SK-N-SH (cell line): ENCODE measurements at regions not wholly inside any gene's neighbourhood (a gene's known extent, or its start where the extent isn't known, plus 50 kb on each side); places are given as distances from the start of the nearest gene placed in this dataset.
A peak's percentile ranks its signal among the peaks of the same experiment; 100 is the strongest.

ENCODE experiments used
- CTCF ChIA-PET: fragments of 300-600, 350-600 bp; formaldehyde crosslinking; extraction: SDS; loops from one replicate; lab custom pipeline; 2021; lab: Yijun Ruan, JAX
- POLR2A ChIA-PET: fragments of 350-600 bp; sonication (Branson Sonifier 250); formaldehyde crosslinking; extraction: SDS; loops from one replicate; lab custom pipeline; 2020; ENCODE audit warnings: antibody characterized with exemption, inconsistent platforms; lab: Yijun Ruan, JAX
- DNase-seq: peaks from one replicate; pipeline ENCODE4 v3.0.0; 2012
- H2AFZ ChIP-seq: fragments of 200-600 bp; sonication (generic); 2 replicates; pipeline ENCODE4 v1.8.1; 2016; ENCODE audit warnings: antibody characterized with exemption, mild to moderate bottlenecking, low read depth
- H3F3A ChIP-seq: fragments of 200-600 bp; sonication (generic); replicated peaks from 2 replicates; pipeline ENCODE3; 2016; ENCODE audit warnings: antibody characterized with exemption, mild to moderate bottlenecking; ENCODE audit not compliant: insufficient read depth
- H3K27ac ChIP-seq, 2 experiments: fragments of 200-500 bp in 1 of 2; fragments of 200-600 bp in 1 of 2; sonication (Bioruptor generic) in 1 of 2; sonication (generic), shearing (Covaris generic) in 1 of 2; 2 replicates each; pipeline versions ENCODE4 v1.5.1 to v1.6.1; 2014 to 2016; ENCODE audit warnings: low read depth in 2 of 2, inconsistent platforms in 1 of 2, low read length in 1 of 2, mild to moderate bottlenecking in 1 of 2, mixed read lengths in 1 of 2
- H3K27me3 ChIP-seq: fragments of 200-600 bp; sonication (generic), shearing (Covaris generic); 2 replicates; pipeline ENCODE4 v1.6.1; 2016; ENCODE audit warnings: mixed run types; ENCODE audit not compliant: insufficient read depth
- H3K36me3 ChIP-seq, 2 experiments: fragments of 200-500 bp in 1 of 2; fragments of 200-600 bp in 1 of 2; sonication (Bioruptor generic) in 1 of 2; sonication (generic) in 1 of 2; replicated peaks in 1 of 2; 2 replicates each; pipeline versions ENCODE3 to v1.5.1; 2014 to 2016; ENCODE audit warnings: low read length in 1 of 2, mild to moderate bottlenecking in 1 of 2; ENCODE audit not compliant: insufficient read depth in 2 of 2, control insufficient read depth in 1 of 2
- H3K4me1 ChIP-seq, 2 experiments: fragments of 200-500 bp in 1 of 2; fragments of 200-600 bp in 1 of 2; sonication (Bioruptor generic) in 1 of 2; sonication (generic), shearing (Covaris generic) in 1 of 2; 2 replicates each; pipeline versions ENCODE4 v1.5.1 to v1.6.1; 2014 to 2016; ENCODE audit warnings: low read depth in 1 of 2, low read length in 1 of 2, mixed run types in 1 of 2; ENCODE audit not compliant: insufficient read depth in 2 of 2, control insufficient read depth in 1 of 2
- H3K4me2 ChIP-seq: fragments of 200-600 bp; sonication (generic), shearing (Covaris generic); 2 replicates; pipeline ENCODE4 v1.6.1; 2017; ENCODE audit warnings: mixed run types
- H3K4me3 ChIP-seq, 2 experiments: fragments of 200-500 bp in 1 of 2; fragments of 200-600 bp in 1 of 2; sonication (Bioruptor generic) in 1 of 2; sonication (generic), shearing (Covaris generic) in 1 of 2; 2 replicates each; pipeline versions ENCODE4 v1.5.1 to v1.8.1; 2014 to 2016; ENCODE audit warnings: low read depth in 2 of 2, inconsistent platforms in 1 of 2, low read length in 1 of 2, mild to moderate bottlenecking in 1 of 2, mixed read lengths in 1 of 2, moderate library complexity in 1 of 2
- H3K79me2 ChIP-seq: fragments of 200-600 bp; sonication (generic); 2 replicates; pipeline ENCODE4 v1.8.1; 2017; ENCODE audit warnings: mild to moderate bottlenecking; ENCODE audit not compliant: insufficient read depth
- H3K9ac ChIP-seq: fragments of 200-600 bp; sonication (generic); 2 replicates; pipeline ENCODE4 v1.6.1; 2017; ENCODE audit warnings: mixed run types
- H3K9me2 ChIP-seq: fragments of 200-600 bp; sonication (generic); 2 replicates; pipeline ENCODE4 v1.6.1; 2017; ENCODE audit warnings: mixed run types
- H3K9me3 ChIP-seq: fragments of 200-600 bp; sonication (generic); 2 replicates; pipeline ENCODE4 v1.6.1; 2017; ENCODE audit warnings: mixed run types, mild to moderate bottlenecking, moderate library complexity
- H4K20me1 ChIP-seq: fragments of 200-600 bp; sonication (generic); 2 replicates; pipeline ENCODE4 v1.6.1; 2017; ENCODE audit warnings: mild to moderate bottlenecking, mixed run types; ENCODE audit not compliant: insufficient read depth
- CHD2 ChIP-seq: fragments of 150-350 bp; IDR thresholded peaks from 2 replicates; pipeline ENCODE4 v1.6.1; 2018; ENCODE audit warnings: low read length; ENCODE audit not compliant: partially characterized antibody
- ELF1 ChIP-seq: IDR thresholded peaks from 2 replicates; pipeline ENCODE4 v1.4.0; 2012
- FOSL2 ChIP-seq: IDR thresholded peaks from 2 replicates; pipeline ENCODE4 v1.4.0; 2012; ENCODE audit warnings: low read depth, mild to moderate bottlenecking, moderate library complexity, borderline replicate concordance
- GABPA ChIP-seq: IDR thresholded peaks from 2 replicates; pipeline ENCODE4 v1.4.0; 2012; ENCODE audit warnings: low read depth, mild to moderate bottlenecking
- GATA2 ChIP-seq: sonication (generic); formaldehyde crosslinking; IDR thresholded peaks from 2 replicates; pipeline ENCODE4 v1.5.0; 2020; ENCODE audit warnings: mild to moderate bottlenecking, missing genetic modification reagents
- IRF3 ChIP-seq: fragments of 150-350 bp; IDR thresholded peaks from 2 replicates; pipeline ENCODE4 v1.6.1; 2016; ENCODE audit warnings: mild to moderate bottlenecking, low read depth, low read length
- JUND ChIP-seq: IDR thresholded peaks from 2 replicates; pipeline ENCODE4 v1.4.0; 2012
- MAX ChIP-seq: IDR thresholded peaks from 2 replicates; pipeline ENCODE4 v1.4.0; 2012; ENCODE audit warnings: low read depth
- NFIC ChIP-seq: IDR thresholded peaks from 2 replicates; pipeline ENCODE4 v1.4.0; 2012; ENCODE audit warnings: borderline replicate concordance
- NRF1 ChIP-seq: IDR thresholded peaks from 2 replicates; pipeline ENCODE4 v1.6.1; 2012; ENCODE audit warnings: low read depth, mild to moderate bottlenecking, low read length
- PBX3 ChIP-seq: IDR thresholded peaks from 2 replicates; pipeline ENCODE4; 2012
- POLR2AphosphoS5 ChIP-seq: IDR thresholded peaks from 2 replicates; pipeline ENCODE4 v1.6.1; 2012; ENCODE audit warnings: low read depth, low read length
- REST ChIP-seq: IDR thresholded peaks from 2 replicates; pipeline ENCODE4 v1.6.1; 2012; ENCODE audit warnings: mild to moderate bottlenecking, low read depth, low read length, moderate library complexity
- RFX5 ChIP-seq: IDR thresholded peaks from 2 replicates; pipeline ENCODE4 v1.6.1; 2012; ENCODE audit warnings: mild to moderate bottlenecking, improper control_type of control experiment, low read length
- RXRA ChIP-seq: IDR thresholded peaks from 2 replicates; pipeline ENCODE4 v1.4.0; 2012; ENCODE audit warnings: low read depth, mild to moderate bottlenecking, borderline replicate concordance
- TAF1 ChIP-seq: IDR thresholded peaks from 2 replicates; pipeline ENCODE4 v1.6.1; 2012; ENCODE audit warnings: low read depth, mild to moderate bottlenecking, low read length, moderate library complexity, borderline replicate concordance
- TCF12 ChIP-seq: IDR thresholded peaks from 2 replicates; pipeline ENCODE4 v1.4.0; 2012
- TEAD4 ChIP-seq: IDR thresholded peaks from 2 replicates; pipeline ENCODE4 v1.4.0; 2012; ENCODE audit warnings: mild to moderate bottlenecking, borderline replicate concordance; ENCODE audit not compliant: insufficient read depth
- USF1 ChIP-seq: IDR thresholded peaks from 2 replicates; pipeline ENCODE4 v1.4.0; 2012; ENCODE audit warnings: low read depth, borderline replicate concordance
- USF2 ChIP-seq: fragments of 150-350 bp; IDR thresholded peaks from 2 replicates; pipeline ENCODE4 v1.6.1; 2017; ENCODE audit warnings: antibody characterized with exemption, low read length, low read depth, borderline replicate concordance
- YY1 ChIP-seq: IDR thresholded peaks from 2 replicates; pipeline ENCODE4 v1.4.0; 2012; ENCODE audit warnings: low read depth, mild to moderate bottlenecking
- WGBS: methylation state at CpG from one replicate; pipeline ENCODE4 v1.1.6; 2017; ENCODE audit warnings: low lambda C conversion rate; 5-methylcytosine and 5-hydroxymethylcytosine counted together

- peak; percentile 49; the same call in 1 of the 2 replicates for TF ChIP-seq JUND
- peak; percentile 58 for TF ChIP-seq GATA2 (CRISPR knock-in tag)
- no peak for TF ChIP-seq ELF1
- TF ChIP-seq TEAD4: peak; percentile 59; the same call in 1 of the 2 replicates
- peak; percentile 83 for TF ChIP-seq NFIC
- peak; percentile 83 for TF ChIP-seq TCF12
- TF ChIP-seq GABPA: no peak
- TF ChIP-seq PBX3: peak; percentile 44
- TF ChIP-seq YY1: no peak
- TF ChIP-seq TAF1: no peak
- TF ChIP-seq FOSL2: peak; percentile 11; the same call in 1 of the 2 replicates
- TF ChIP-seq, all 33 proteins: peak for 12
Measured at GRCh38 chr3:177596816-177597271, 399.6 kb upstream of the TBL1XR1 start (continued).

- H3K4me1 ChIP-seq: peaks cover 34 to 45% of the 10 kb centered on the region in 2 experiments
- H3K4me3 ChIP-seq: no peak overlapping the region
- WGBS: 11% methylated on average over 10 of the region's 10 CpGs
- ChIA-PET POLR2A (interaction anchor here (1.0 to 1.1 kb wide), 2 partner anchors 82 to 238 kb away, joined by 3 to 4 read pairs; no protein-coding TSS in a partner anchor), CTCF (no interaction called here)
- H3K79me2 ChIP-seq: no peaks in the 10 kb centered on the region
- H3K4me2 ChIP-seq: peak overlapping the region; percentile 61
- H3K27me3 ChIP-seq: no peaks in the 10 kb centered on the region
- H3K27ac ChIP-seq: peak overlapping the region; percentile 83 to 95
- H3K36me3 ChIP-seq: no peaks in the 10 kb centered on the region
- H4K20me1 ChIP-seq: no peaks in the 10 kb centered on the region
- H3F3A ChIP-seq: peaks cover 48% of the 10 kb centered on the region
- H3K9me2 ChIP-seq: no peaks in the 10 kb centered on the region
- DNase-seq: peak; percentile 22
- H3K9ac ChIP-seq: peak overlapping the region; percentile 20; the same call in 1 of the 2 replicates
- no peaks in the 10 kb centered on the region for H3K9me3 ChIP-seq
- H2AFZ ChIP-seq: peak overlapping the region; percentile 61; the same call in 1 of the 2 replicates
- no peak for TF ChIP-seq RFX5
- TF ChIP-seq POLR2AphosphoS5: 0 out of 2 replicates have a peak, but pooled peaks have one; percentile 25
- TF ChIP-seq GATA2 (CRISPR knock-in tag): no peak
- TF ChIP-seq RXRA: peak; percentile 73
- peak; percentile 51; the same call in 1 of the 2 replicates for TF ChIP-seq PBX3
- no peak for TF ChIP-seq ELF1
- TF ChIP-seq NFIC: peak; percentile 79
- TF ChIP-seq CHD2: no peak
- TF ChIP-seq NRF1: no peak
- TF ChIP-seq USF2: no peak
- TF ChIP-seq USF1: no peak
- TF ChIP-seq TCF12: no peak
- no peak for TF ChIP-seq REST
- TF ChIP-seq IRF3: no peak
- peak; percentile 95 for TF ChIP-seq MAX
Measured at GRCh38 chr3:177597311-177598096, 400.2 kb upstream of the TBL1XR1 start.
